RCC 7860 (cell line): ENCODE measurements at regions not wholly inside any gene's neighbourhood (a gene's known extent, or its start where the extent isn't known, plus 50 kb on each side); places are given as distances from the start of the nearest gene placed in this dataset.

Source experiments
- DNase-seq: peaks from one replicate; pipeline ENCODE4 v3.0.0-alpha.2; 2015; ENCODE audit warnings: low spot score
- FAIRE-seq: peaks from 2 replicates; lab custom pipeline; 2012; peaks lifted over from hg19 to GRCh38; lab: Jason Lieb, UNC

DNA sequence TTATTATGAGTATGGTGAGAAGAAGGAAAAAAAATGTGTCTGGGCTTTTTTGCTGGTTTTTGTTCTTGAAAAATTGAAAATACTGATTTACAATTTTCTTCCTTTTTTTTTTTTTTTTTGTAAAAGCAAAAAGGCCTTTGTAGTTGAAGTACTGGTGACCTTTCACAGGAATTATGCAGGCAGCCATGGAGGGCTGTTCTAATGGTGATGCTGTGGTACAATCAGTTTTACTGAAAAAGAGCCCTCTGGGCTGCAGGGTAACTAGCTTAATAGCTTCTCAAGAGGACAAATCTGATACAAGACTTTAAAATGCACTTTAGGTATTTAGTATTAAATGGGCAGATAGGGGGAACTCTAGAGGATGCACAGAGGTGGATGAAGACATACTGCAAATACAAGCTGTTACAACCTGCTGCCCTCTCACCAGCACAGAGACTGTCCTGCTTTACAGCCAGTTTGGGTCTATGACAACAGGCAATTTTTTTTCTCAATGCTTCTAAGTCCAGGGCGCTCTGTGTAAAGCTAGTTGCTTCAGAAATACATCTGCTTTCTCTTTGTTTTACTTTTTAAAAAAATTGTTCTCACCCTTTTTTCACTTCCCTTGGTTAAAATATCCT is 61.6 kb upstream of the HS3ST5 start:
- DNase-seq (no peak), FAIRE-seq (no peak)

GRCh38 chr6:114403858-114404257 is 61.0 kb upstream of the HS3ST5 start:
- DNase-seq = no peak

DNA sequence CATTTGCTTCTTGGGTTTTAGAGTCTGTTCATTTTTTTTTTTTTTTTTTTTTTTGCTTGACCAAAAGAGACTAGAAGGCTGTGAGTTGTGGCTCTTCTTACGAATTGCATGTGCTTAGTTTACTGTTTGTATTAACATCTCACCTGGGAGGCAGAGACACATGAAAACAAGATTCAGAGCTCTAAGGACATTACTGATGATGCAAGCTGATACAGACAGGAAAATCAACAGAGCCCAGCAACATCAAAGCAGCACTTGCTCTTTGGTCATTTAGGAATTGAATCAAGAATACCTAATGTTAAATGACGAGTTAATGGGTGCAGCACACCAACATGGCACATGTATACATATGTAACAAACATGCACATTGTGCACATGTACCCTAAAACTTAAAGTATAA is 55.7 kb upstream of the HS3ST5 start:
- DNase-seq (no peak), FAIRE-seq (no peak)

More at GRCh38 chr6:114403858-114404257, 61.0 kb upstream of the HS3ST5 start:
- no peak for FAIRE-seq
